Fibroblast of lung (primary cell): ENCODE measurements at regions not wholly inside any gene's neighbourhood (a gene's known extent, or its start where the extent isn't known, plus 50 kb on each side); places are given as distances from the start of the nearest gene placed in this dataset.

ENCODE experiments used
- DNase-seq, 2 donors: peaks; one replicate each; pipeline versions ENCODE4 v3.0.0 to v3.0.0-alpha.2; 2010; ENCODE audit warnings: low read depth in 2 of 2
- H2AFZ ChIP-seq: 2 replicates; pipeline ENCODE4 v1.5.1; 2012; ENCODE audit warnings: low read length, control low read depth, inconsistent platforms
- H3K27ac ChIP-seq: 2 replicates; pipeline ENCODE4 v1.5.1; 2011; ENCODE audit warnings: low read length, control low read depth; ENCODE audit not compliant: insufficient read depth
- H3K27me3 ChIP-seq: 2 replicates; pipeline ENCODE4 v1.5.1; 2011; ENCODE audit warnings: mild to moderate bottlenecking, low read length; ENCODE audit not compliant: control insufficient read depth, insufficient read depth
- H3K36me3 ChIP-seq: 2 replicates; pipeline ENCODE4 v1.5.1; 2011; ENCODE audit warnings: low read length; ENCODE audit not compliant: control insufficient read depth, insufficient read depth
- H3K4me1 ChIP-seq: 2 replicates; pipeline ENCODE4 v1.5.1; 2011; ENCODE audit warnings: low read length; ENCODE audit not compliant: control insufficient read depth, insufficient read depth; ENCODE audit errors: extremely low read depth
- H3K4me2 ChIP-seq: 2 replicates; pipeline ENCODE4 v1.5.1; 2011; ENCODE audit warnings: low read length, control low read depth; ENCODE audit not compliant: insufficient read depth; ENCODE audit errors: extremely low read depth
- H3K4me3 ChIP-seq, 4 experiments: fragments of 200-600 bp in 1 of 4; sonication (generic) in 1 of 4; replicated peaks in 1 of 4; 2 replicates each; pipeline ENCODE4 v1.5.1; 2011 to 2016; ENCODE audit warnings: low read length in 4 of 4, low read depth in 3 of 4, mild to moderate bottlenecking in 3 of 4, control low read depth in 2 of 4, inconsistent platforms in 1 of 4, mixed read lengths in 1 of 4; ENCODE audit not compliant: insufficient read depth in 1 of 4; ENCODE audit errors: control extremely low read depth in 1 of 4
- H3K79me2 ChIP-seq: 2 replicates; pipeline ENCODE4 v1.5.1; 2012; ENCODE audit warnings: mild to moderate bottlenecking, low read length, inconsistent platforms; ENCODE audit not compliant: control insufficient read depth, insufficient read depth
- H3K9ac ChIP-seq: 2 replicates; pipeline ENCODE4 v1.5.1; 2011; ENCODE audit warnings: mild to moderate bottlenecking, low read length, control low read depth; ENCODE audit not compliant: insufficient read depth
- H3K9me3 ChIP-seq: 2 replicates; pipeline ENCODE4 v1.5.1; 2012; ENCODE audit warnings: low read depth, low read length; ENCODE audit not compliant: control insufficient read depth, insufficient read depth
- H4K20me1 ChIP-seq: 2 replicates; pipeline ENCODE4 v1.5.1; 2011; ENCODE audit warnings: low read length; ENCODE audit not compliant: control insufficient read depth, insufficient read depth; ENCODE audit errors: extremely low read depth
- EZH2 ChIP-seq: IDR thresholded peaks from 2 replicates; pipeline ENCODE4 v1.5.1; 2012; ENCODE audit warnings: low read length, control low read depth, mild to moderate bottlenecking; ENCODE audit errors: missing control alignments
- TF ChIP-seq, protein P1 (sequence below), 2 donors: IDR thresholded peaks in 1 of 2; conservative IDR thresholded peaks in 1 of 2; 1 replicate in 1 of 2; 2 replicates in 1 of 2; pipeline ENCODE4 v1.5.1; 2011 to 2012; ENCODE audit warnings: low read length in 2 of 2, control low read depth in 1 of 2, inconsistent platforms in 1 of 2, low read depth in 1 of 2, mild to moderate bottlenecking in 1 of 2

DNA sequence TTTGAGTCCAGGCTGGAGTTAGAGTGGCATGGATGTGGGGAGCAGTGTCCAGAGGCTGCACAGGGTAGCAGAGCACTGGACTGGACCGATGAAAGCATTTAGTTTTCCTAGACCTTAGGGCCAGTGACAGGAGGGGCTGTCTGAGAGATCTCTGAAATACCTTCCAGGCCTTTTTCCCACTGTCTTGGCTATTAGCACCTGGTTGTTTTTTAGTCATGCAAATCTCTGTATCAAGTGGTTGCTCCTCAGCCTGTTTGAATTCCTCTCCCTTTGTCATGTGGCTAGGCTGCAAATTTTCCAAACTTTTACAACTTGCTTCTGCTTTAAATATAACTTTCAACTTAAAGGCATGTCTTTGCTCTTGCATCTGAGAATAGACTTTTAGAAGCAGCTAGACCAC, 504.3 kb upstream of the VSTM2A start:
- Histone ChIP-seq H2AFZ (no peak overlapping the region), H3K4me1 (no peaks in the 10 kb centered on the region), H3K27me3 (no peaks in the 10 kb centered on the region), H3K27ac (no peak overlapping the region), H3K4me3 (no peak overlapping the region), H3K4me2 (no peak overlapping the region), H4K20me1 (no peaks in the 10 kb centered on the region), H3K79me2 (no peaks in the 10 kb centered on the region), H3K36me3 (no peaks in the 10 kb centered on the region), H3K9me3 (no peaks in the 10 kb centered on the region), H3K9ac (no peak overlapping the region)
- no peak for TF ChIP-seq EZH2
- TF ChIP-seq, protein P1, sequence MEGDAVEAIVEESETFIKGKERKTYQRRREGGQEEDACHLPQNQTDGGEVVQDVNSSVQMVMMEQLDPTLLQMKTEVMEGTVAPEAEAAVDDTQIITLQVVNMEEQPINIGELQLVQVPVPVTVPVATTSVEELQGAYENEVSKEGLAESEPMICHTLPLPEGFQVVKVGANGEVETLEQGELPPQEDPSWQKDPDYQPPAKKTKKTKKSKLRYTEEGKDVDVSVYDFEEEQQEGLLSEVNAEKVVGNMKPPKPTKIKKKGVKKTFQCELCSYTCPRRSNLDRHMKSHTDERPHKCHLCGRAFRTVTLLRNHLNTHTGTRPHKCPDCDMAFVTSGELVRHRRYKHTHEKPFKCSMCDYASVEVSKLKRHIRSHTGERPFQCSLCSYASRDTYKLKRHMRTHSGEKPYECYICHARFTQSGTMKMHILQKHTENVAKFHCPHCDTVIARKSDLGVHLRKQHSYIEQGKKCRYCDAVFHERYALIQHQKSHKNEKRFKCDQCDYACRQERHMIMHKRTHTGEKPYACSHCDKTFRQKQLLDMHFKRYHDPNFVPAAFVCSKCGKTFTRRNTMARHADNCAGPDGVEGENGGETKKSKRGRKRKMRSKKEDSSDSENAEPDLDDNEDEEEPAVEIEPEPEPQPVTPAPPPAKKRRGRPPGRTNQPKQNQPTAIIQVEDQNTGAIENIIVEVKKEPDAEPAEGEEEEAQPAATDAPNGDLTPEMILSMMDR (conservative IDR thresholded peaks at IDR 0.05 in 1 of 2, IDR thresholded peaks at IDR 0.05 in 1 of 2; ENCODE audit: low read depth in 1 of 2, low read length in 2 of 2) = no peak
- DNase-seq = no peak

DNA sequence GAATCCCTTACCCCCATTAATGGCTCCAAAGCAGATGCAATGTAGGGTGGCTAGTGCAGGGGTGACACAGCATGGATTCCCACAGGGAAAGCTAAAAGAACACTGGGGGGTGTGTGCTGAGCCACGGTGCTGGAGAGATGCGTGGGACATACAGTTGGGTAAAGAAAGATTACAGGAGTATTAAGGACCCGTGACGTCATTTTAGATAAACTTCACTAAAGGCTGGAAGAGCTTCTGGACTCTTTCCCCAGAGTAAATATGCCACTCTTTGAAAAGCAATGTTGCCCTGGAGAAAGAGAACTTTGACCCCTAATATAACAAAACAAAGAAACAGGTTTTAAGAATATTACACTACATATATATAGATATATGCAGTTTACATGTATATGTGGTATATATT, 481.5 kb upstream of the VSTM2A start:
- Histone ChIP-seq H3K27me3 (no peaks in the 10 kb centered on the region), H3K4me1 (no peaks in the 10 kb centered on the region), H3K9ac (no peak overlapping the region), H3K79me2 (no peaks in the 10 kb centered on the region), H3K36me3 (no peaks in the 10 kb centered on the region), H4K20me1 (no peaks in the 10 kb centered on the region), H2AFZ (no peak overlapping the region), H3K9me3 (no peaks in the 10 kb centered on the region), H3K27ac (no peak overlapping the region), H3K4me3 (no peak overlapping the region), H3K4me2 (no peak overlapping the region)
- TF ChIP-seq EZH2 = no peak
- TF ChIP-seq, protein P1 (conservative IDR thresholded peaks at IDR 0.05 in 1 of 2, IDR thresholded peaks at IDR 0.05 in 1 of 2; ENCODE audit: low read depth in 1 of 2, low read length in 2 of 2) = no peak
- no peak for DNase-seq

DNA sequence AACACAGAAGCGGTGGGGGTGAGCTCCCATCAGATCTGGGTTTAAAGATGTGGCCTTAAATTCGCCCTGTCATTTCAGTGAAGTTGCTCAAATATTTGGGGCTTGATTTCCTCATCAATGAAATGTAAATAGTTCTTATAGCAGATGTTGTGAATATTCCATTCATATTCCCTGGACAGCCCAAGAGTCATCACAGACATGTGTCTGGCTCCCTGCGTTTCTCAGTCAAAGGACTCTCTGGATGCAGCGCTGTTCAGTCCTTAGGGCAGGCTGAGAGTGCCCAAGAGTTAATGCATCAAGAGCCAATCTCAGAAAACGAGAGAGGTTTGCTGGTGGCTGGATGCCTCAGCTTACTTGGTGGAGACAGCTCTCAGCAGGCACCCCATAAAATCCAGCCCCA, 475.5 kb upstream of the VSTM2A start:
- Histone ChIP-seq H4K20me1 (no peaks in the 10 kb centered on the region), H3K27me3 (no peaks in the 10 kb centered on the region), H2AFZ (no peak overlapping the region), H3K4me3 (no peak overlapping the region), H3K79me2 (no peaks in the 10 kb centered on the region), H3K4me2 (no peak overlapping the region), H3K27ac (no peak overlapping the region), H3K4me1 (no peaks in the 10 kb centered on the region), H3K9ac (no peak overlapping the region), H3K36me3 (no peaks in the 10 kb centered on the region), H3K9me3 (no peaks in the 10 kb centered on the region)
- no peak for DNase-seq
- TF ChIP-seq, protein P1 (conservative IDR thresholded peaks at IDR 0.05 in 1 of 2, IDR thresholded peaks at IDR 0.05 in 1 of 2; ENCODE audit: low read depth in 1 of 2, low read length in 2 of 2) = no peak
- TF ChIP-seq EZH2 = no peak
